NCI-H226 (cell line): ENCODE measurements at regions not wholly inside any gene's neighbourhood (a gene's known extent, or its start where the extent isn't known, plus 50 kb on each side); places are given as distances from the start of the nearest gene placed in this dataset.

Experiments used
- DNase-seq: peaks from one replicate; pipeline ENCODE4 v3.0.0-alpha.2; 2015

GRCh38 chr1:81430236-81430938 is 370.3 kb upstream of the ADGRL2 start:
- DNase-seq = no peak

DNA sequence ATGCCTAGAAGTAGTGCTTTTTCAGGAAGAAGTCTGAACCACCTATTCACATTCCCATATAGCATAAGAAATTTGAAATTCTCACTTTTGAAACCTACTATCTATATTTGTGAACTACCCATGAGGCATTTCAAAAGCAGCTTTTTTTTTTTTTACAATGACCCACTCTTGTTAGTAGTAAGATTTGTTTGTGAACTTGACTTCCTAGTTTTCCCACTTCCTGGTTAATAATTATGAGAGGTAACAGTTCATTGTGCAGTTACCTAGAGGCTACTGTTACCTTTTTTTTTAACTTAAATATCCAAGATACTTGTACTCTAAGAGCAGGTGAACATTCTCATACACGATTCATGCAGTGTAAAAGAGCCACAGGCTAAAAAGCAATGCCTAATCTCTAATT is 371.7 kb upstream of the ADGRL2 start:
- DNase-seq = no peak

DNA sequence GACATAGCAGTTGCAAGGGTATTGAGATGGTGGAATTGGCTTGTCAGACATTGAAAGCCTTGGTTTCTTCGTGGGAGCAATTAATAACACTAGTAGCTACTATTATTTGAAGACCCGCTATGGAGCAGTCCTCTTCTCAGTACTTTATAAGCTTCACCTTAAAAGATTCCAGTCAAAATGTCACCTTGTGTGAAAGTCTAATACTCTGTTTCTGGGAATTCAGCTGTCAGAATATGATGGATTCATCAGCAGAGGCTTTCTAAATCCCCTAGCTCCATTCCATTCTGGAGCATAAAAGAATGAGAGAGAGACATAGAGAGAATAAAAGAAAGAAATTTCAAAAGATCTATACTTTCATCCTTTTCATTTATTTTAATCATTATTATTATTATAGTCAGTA is 375.9 kb upstream of the ADGRL2 start:
- DNase-seq = no peak

- DNase-seq = no peak
Observed at GRCh38 chr1:81424061-81424460, 376.7 kb upstream of the ADGRL2 start.

- DNase-seq = no peak
Observed at GRCh38 chr1:81420760-81421159, 380.0 kb upstream of the ADGRL2 start.

- DNase-seq = no peak
Observed at GRCh38 chr1:81414488-81415015, 386.2 kb upstream of the ADGRL2 start.

DNA sequence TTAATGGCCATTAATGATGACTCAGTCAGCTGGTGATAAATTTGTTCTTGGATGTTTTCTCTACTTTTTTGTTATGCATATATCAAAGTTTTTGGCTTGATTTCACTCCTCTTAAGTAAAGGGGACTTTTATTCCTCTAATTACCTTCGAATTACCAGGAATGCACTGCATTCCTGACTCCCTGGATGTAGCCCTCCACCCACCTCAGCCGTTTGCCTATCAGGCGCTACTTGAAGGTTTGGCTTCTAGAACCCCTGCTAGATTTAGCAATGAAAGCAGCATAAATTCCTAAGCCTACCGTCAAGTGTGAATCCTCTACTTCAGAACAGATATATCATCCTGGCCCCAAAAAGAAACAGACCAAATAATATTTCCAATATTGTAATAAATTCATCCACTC is 387.8 kb upstream of the ADGRL2 start:
- no peak for DNase-seq

DNA sequence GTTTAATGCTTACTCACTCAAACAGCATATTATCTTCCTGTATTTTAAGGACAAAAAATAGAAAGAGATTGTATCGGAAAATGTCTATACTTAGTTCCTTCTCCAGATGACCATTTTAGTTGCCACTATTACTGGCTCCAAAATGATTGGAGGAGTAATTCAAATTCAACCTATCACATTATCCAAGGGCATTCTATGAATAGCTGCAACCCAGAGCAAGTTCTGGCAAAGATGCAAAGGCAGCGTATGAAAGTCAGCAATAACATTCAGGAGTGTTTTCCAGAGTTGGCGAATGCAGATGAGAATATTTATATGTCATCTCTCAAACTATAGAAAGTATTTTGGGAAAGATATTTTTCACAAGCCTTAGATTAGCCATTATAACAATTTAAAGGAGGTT is 389.8 kb upstream of the ADGRL2 start:
- DNase-seq = no peak

DNA sequence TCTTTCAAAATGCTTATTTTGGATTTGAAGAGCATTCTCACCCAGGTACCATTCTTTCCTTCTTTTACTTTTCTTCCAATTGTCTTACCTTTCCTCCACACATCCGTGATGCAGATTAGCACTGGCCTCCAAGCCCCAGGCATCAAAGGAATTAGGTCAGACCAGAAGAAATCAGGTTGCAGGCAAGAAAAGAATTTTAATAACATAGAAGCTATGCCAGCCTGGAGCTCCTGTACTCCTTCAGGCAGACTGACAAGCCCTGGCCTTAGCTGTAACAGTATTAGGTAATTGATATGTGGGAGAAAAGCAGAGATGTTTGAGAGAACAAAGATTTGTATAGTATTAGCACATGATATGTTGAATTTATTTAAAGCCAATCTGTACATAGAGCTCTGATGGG is 390.4 kb upstream of the ADGRL2 start:
- DNase-seq = no peak

DNA sequence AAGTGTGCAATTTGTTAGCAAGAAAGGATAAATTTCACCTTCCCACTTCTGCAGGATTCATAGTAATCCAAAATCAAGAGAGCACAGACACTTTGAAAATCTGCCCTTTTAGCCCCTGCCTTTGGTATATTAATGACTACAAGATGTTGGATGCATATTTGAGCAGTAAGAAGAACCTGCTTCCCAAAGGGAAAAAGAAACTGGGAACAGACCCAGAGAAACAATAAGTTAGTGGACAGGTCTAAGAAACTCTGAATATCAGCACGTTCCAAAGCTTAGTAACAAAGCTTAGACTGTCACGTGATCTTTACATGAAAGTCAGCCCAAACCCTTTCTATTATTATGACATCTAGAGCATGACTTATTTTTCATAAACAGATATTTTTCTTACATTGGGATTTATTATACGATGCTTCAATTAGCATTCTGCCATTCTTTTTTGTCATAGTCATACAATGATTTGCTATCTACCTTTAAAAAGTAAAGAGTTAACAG is 390.9 kb upstream of the ADGRL2 start:
- no peak for DNase-seq

DNA sequence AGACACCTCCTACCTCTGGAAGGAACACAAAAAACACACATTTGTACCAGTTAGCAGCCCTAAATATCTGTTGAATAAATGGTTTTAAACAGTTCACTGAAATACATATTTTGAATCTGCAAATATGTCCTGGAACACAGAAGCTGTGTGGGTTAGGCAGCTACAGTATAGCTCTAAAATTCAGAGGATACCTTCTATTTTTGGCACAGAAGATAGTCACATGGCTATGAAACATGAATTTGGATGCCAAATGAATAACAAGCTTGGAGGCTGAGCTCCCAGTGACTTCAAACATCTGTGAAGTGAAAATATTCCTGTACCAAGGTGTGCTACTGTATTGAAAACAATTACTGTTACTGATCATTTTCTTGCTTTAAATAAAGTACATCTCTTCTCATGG is 391.5 kb upstream of the ADGRL2 start:
- no peak for DNase-seq

DNA sequence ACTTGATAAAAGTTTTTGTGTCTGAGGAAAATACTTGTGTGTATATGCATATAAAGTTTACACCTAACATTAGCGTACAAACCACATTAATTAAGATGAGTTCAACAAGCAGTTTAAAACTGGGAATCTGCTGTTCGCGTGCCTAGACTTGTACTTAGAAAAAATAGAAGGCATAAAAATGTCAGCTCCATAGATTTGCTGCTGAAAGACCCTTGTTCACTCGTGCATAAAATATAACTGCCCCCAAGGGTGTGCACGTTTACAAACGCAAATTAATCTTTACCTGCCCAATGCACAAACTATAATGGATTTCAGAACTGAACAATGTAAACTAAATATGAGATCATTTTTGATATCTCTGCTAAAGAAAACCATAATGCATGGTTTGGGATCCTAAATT is 392.3 kb upstream of the ADGRL2 start:
- no peak for DNase-seq

DNA sequence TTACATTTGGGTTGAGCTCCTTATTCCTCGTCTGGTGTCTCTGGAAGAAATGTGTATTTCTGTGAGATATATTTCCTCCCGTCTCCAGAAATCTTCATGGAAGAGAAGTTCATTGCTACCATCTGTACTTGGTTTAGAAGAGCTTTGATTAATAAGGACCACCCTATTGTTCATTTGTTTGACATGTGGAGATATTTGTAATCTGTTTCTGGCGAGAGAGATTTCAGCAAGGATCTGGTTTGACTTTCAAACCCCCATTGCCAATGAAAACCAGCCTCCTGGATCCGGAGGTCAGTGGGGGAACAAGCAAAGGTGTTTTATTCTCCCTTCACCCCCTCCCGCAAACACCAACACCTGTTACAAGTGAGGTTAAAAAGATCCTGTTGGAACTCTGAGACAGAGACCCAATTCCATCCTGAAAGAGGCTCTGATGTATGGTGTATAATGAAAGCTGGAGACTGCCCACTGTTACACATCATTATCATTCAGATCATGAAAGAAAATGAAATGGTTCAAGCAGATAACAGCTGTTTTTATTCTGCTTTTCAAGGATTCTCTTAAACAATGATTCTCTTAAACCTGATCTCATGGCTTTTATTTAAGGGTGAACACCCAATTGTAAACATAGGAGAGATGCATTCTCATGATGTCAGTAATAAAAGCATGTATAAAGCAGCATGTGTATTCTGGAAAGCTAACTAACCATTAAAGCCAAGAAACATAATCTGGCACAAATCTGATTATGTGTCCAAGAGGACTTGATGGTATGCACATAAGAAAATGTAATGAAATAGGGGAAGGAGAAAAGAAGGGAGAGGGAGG is 393.5 kb upstream of the ADGRL2 start:
- no peak for DNase-seq

DNA sequence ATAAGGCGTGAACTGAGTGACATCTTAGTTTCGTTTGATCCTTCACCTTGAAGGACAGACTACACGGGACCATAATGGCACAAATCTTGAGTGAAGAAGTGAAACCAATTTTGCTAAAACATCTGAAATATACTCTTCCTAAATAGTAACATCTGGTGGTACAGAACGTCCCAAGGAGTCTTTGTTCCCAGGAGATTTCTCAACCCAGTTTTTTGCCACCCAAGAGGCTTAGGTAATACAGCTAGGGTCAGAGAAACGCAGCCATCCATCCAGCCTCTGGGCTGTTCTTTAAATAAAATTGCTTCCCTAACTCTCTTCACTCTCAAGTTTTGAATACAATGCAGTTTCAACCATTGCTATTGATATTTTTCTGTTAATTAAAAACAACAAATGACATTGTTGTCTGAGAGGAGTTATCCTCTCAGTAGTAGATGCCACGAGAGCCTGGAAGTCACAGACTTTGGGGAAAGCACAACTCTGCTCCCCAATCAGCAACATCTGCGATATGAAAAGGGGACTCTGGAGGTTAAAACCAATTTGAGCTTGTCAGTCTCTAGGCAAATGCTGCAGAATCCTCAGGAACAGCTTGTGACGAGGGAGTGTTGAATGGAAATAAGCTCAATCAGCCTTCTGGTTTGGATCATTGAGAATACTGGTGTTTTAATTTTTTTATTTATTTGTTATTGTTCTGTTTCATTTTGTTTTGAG is 394.3 kb upstream of the ADGRL2 start:
- DNase-seq = no peak

DNA sequence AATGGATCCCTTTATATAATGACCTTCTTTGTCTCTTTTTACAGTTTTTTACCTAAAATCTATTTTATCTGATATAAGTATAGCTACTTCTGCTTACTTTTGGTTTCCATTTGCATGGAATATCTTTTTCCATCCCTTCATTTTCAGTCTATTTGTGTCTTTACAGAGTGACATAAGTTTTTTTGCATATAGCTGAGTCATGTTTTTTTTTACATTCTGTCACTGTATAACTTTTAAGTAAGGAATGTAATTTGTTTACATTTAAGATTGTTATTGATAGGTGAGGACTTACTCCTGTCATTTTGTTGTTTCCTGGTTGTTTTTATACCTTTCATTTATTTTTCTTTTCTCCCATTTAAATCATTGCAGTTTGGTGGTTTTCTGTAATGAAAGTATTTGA is 402.7 kb upstream of the ADGRL2 start:
- no peak for DNase-seq

- no peak for DNase-seq
Observed at GRCh38 chr1:81392526-81393226, 408.1 kb upstream of the ADGRL2 start.

- DNase-seq = no peak
Observed at GRCh38 chr1:81391125-81391828, 409.5 kb upstream of the ADGRL2 start.

- DNase-seq = no peak
Observed at GRCh38 chr1:81388435-81388834, 412.3 kb upstream of the ADGRL2 start.

GRCh38 chr1:81387446-81387845 is 413.3 kb upstream of the ADGRL2 start:
- DNase-seq = no peak

GRCh38 chr1:81382561-81382960 is 418.2 kb upstream of the ADGRL2 start:
- no peak for DNase-seq

- no peak for DNase-seq
Observed at GRCh38 chr1:81381881-81382280, 418.9 kb upstream of the ADGRL2 start.

GRCh38 chr1:81380436-81380835 is 420.3 kb upstream of the ADGRL2 start:
- DNase-seq = no peak
